ENCODE measurements at regions not wholly inside any gene's neighbourhood (a gene's known extent, or its start where the extent isn't known, plus 50 kb on each side); places are given as distances from the start of the nearest gene placed in this dataset.

- no peak overlapping the region for H3K4me3 ChIP-seq (ENCODE audit: extremely low read depth, insufficient read depth, low read length, poor library complexity, severe bottlenecking)
- H3K36me3 ChIP-seq (ENCODE audit: control insufficient read depth, insufficient read depth, low read length): no peaks in the 10 kb centered on the region
- WGBS, 2 experiments (ENCODE audit: insufficient coverage in 2 of 2): 88 to 90% methylated on average over 1 to 2 of the region's 2 CpGs
- peaks cover 4% of the 10 kb centered on the region for H3K9me3 ChIP-seq (ENCODE audit: control insufficient read depth, low read length)
- no peaks in the 10 kb centered on the region for H3K4me1 ChIP-seq (ENCODE audit: control insufficient read depth, insufficient read depth, low read length, poor library complexity, severe bottlenecking)
- H3K27ac ChIP-seq (ENCODE audit: low read depth, low read length, severe bottlenecking): no peak overlapping the region
Observed at GRCh38 chr16:86974120-86974519, 343.1 kb downstream of the C16orf95 start.

- Histone ChIP-seq H3K9me3 (ENCODE audit: control insufficient read depth, low read length) (no peaks in the 10 kb centered on the region), H3K36me3 (ENCODE audit: control insufficient read depth, insufficient read depth, low read length) (no peaks in the 10 kb centered on the region), H3K4me3 (ENCODE audit: extremely low read depth, insufficient read depth, low read length, poor library complexity, severe bottlenecking) (no peak overlapping the region), H3K4me1 (ENCODE audit: control insufficient read depth, insufficient read depth, low read length, poor library complexity, severe bottlenecking) (no peaks in the 10 kb centered on the region), H3K27ac (ENCODE audit: low read depth, low read length, severe bottlenecking) (no peak overlapping the region)
- WGBS, 2 experiments (ENCODE audit: insufficient coverage in 2 of 2): no CpG with 5 or more reads among the region's 2 CpGs
Observed at GRCh38 chr16:86975445-86975844, 341.7 kb downstream of the C16orf95 start.

- no peaks in the 10 kb centered on the region for H3K4me1 ChIP-seq (ENCODE audit: control insufficient read depth, insufficient read depth, low read length, poor library complexity, severe bottlenecking)
- 91% methylated on average over 12 to 13 of the region's 17 CpGs for WGBS, 2 experiments (ENCODE audit: insufficient coverage in 2 of 2)
- no peaks in the 10 kb centered on the region for H3K36me3 ChIP-seq (ENCODE audit: control insufficient read depth, insufficient read depth, low read length)
- H3K4me3 ChIP-seq (ENCODE audit: extremely low read depth, insufficient read depth, low read length, poor library complexity, severe bottlenecking): no peak overlapping the region
- no peaks in the 10 kb centered on the region for H3K9me3 ChIP-seq (ENCODE audit: control insufficient read depth, low read length)
- H3K27ac ChIP-seq (ENCODE audit: low read depth, low read length, severe bottlenecking): no peak overlapping the region
Observed at GRCh38 chr16:86977076-86977676, 340.0 kb downstream of the C16orf95 start.

GRCh38 chr16:86978445-86979030, 338.7 kb downstream of the C16orf95 start:
- Histone ChIP-seq H3K27ac (ENCODE audit: low read depth, low read length, severe bottlenecking) (no peak overlapping the region), H3K4me1 (ENCODE audit: control insufficient read depth, insufficient read depth, low read length, poor library complexity, severe bottlenecking) (no peaks in the 10 kb centered on the region), H3K9me3 (ENCODE audit: control insufficient read depth, low read length) (no peaks in the 10 kb centered on the region), H3K36me3 (ENCODE audit: control insufficient read depth, insufficient read depth, low read length) (no peaks in the 10 kb centered on the region), H3K4me3 (ENCODE audit: extremely low read depth, insufficient read depth, low read length, poor library complexity, severe bottlenecking) (no peak overlapping the region)
- 88 to 96% methylated on average over 11 to 12 of the region's 12 CpGs for WGBS, 2 experiments (ENCODE audit: insufficient coverage in 2 of 2)

- H3K36me3 ChIP-seq (ENCODE audit: control insufficient read depth, insufficient read depth, low read length): no peaks in the 10 kb centered on the region
- 98 to 100% methylated on average over 3 to 4 of the region's 6 CpGs for WGBS, 2 experiments (ENCODE audit: insufficient coverage in 2 of 2)
- no peaks in the 10 kb centered on the region for H3K4me1 ChIP-seq (ENCODE audit: control insufficient read depth, insufficient read depth, low read length, poor library complexity, severe bottlenecking)
- H3K27ac ChIP-seq (ENCODE audit: low read depth, low read length, severe bottlenecking): no peak overlapping the region
- no peak overlapping the region for H3K4me3 ChIP-seq (ENCODE audit: extremely low read depth, insufficient read depth, low read length, poor library complexity, severe bottlenecking)
- H3K9me3 ChIP-seq (ENCODE audit: control insufficient read depth, low read length): no peaks in the 10 kb centered on the region
Observed at GRCh38 chr16:86979061-86979460, 338.1 kb downstream of the C16orf95 start.

GRCh38 chr16:86979984-86980553, 337.1 kb downstream of the C16orf95 start:
- Histone ChIP-seq H3K4me1 (ENCODE audit: control insufficient read depth, insufficient read depth, low read length, poor library complexity, severe bottlenecking) (peaks cover 5% of the 10 kb centered on the region), H3K9me3 (ENCODE audit: control insufficient read depth, low read length) (no peaks in the 10 kb centered on the region), H3K36me3 (ENCODE audit: control insufficient read depth, insufficient read depth, low read length) (no peaks in the 10 kb centered on the region), H3K27ac (ENCODE audit: low read depth, low read length, severe bottlenecking) (no peak overlapping the region), H3K4me3 (ENCODE audit: extremely low read depth, insufficient read depth, low read length, poor library complexity, severe bottlenecking) (no peak overlapping the region)
- WGBS, 2 experiments (ENCODE audit: insufficient coverage in 2 of 2): 95 to 100% methylated on average over 1 of the region's 1 CpG

- WGBS, 2 experiments (ENCODE audit: insufficient coverage in 2 of 2): 84 to 94% methylated on average over 5 to 6 of the region's 6 CpGs
- Histone ChIP-seq H3K4me1 (ENCODE audit: control insufficient read depth, insufficient read depth, low read length, poor library complexity, severe bottlenecking) (peaks cover 11% of the 10 kb centered on the region), H3K27ac (ENCODE audit: low read depth, low read length, severe bottlenecking) (no peak overlapping the region), H3K36me3 (ENCODE audit: control insufficient read depth, insufficient read depth, low read length) (no peaks in the 10 kb centered on the region), H3K4me3 (ENCODE audit: extremely low read depth, insufficient read depth, low read length, poor library complexity, severe bottlenecking) (no peak overlapping the region), H3K9me3 (ENCODE audit: control insufficient read depth, low read length) (no peaks in the 10 kb centered on the region)
Observed at GRCh38 chr16:86980644-86981043, 336.5 kb downstream of the C16orf95 start.

GRCh38 chr16:86982347-86982596, 334.9 kb downstream of the C16orf95 start:
- H3K36me3 ChIP-seq (ENCODE audit: control insufficient read depth, insufficient read depth, low read length): no peaks in the 10 kb centered on the region
- WGBS, 2 experiments (ENCODE audit: insufficient coverage in 2 of 2): 50% methylated on average over 2 of the region's 3 CpGs
- no peaks in the 10 kb centered on the region for H3K9me3 ChIP-seq (ENCODE audit: control insufficient read depth, low read length)
- no peak overlapping the region for H3K4me3 ChIP-seq (ENCODE audit: extremely low read depth, insufficient read depth, low read length, poor library complexity, severe bottlenecking)
- H3K4me1 ChIP-seq (ENCODE audit: control insufficient read depth, insufficient read depth, low read length, poor library complexity, severe bottlenecking): peaks cover 14% of the 10 kb centered on the region
- H3K27ac ChIP-seq (ENCODE audit: low read depth, low read length, severe bottlenecking): no peak overlapping the region

GRCh38 chr16:86982912-86983311, 334.3 kb downstream of the C16orf95 start:
- Histone ChIP-seq H3K27ac (ENCODE audit: low read depth, low read length, severe bottlenecking) (no peak overlapping the region), H3K36me3 (ENCODE audit: control insufficient read depth, insufficient read depth, low read length) (no peaks in the 10 kb centered on the region), H3K9me3 (ENCODE audit: control insufficient read depth, low read length) (no peaks in the 10 kb centered on the region), H3K4me1 (ENCODE audit: control insufficient read depth, insufficient read depth, low read length, poor library complexity, severe bottlenecking) (peaks cover 14% of the 10 kb centered on the region), H3K4me3 (ENCODE audit: extremely low read depth, insufficient read depth, low read length, poor library complexity, severe bottlenecking) (no peak overlapping the region)
- WGBS, 2 experiments (ENCODE audit: insufficient coverage in 2 of 2): 94% methylated on average over 12 of the region's 12 CpGs

- no peak overlapping the region for H3K4me3 ChIP-seq (ENCODE audit: extremely low read depth, insufficient read depth, low read length, poor library complexity, severe bottlenecking)
Observed at GRCh38 chr16:86983621-86984020, 333.6 kb downstream of the C16orf95 start.

GRCh38 chr16:86984343-86984742, 332.8 kb downstream of the C16orf95 start:
- Histone ChIP-seq H3K4me3 (ENCODE audit: extremely low read depth, insufficient read depth, low read length, poor library complexity, severe bottlenecking) (no peak overlapping the region), H3K9me3 (ENCODE audit: control insufficient read depth, low read length) (no peaks in the 10 kb centered on the region), H3K4me1 (ENCODE audit: control insufficient read depth, insufficient read depth, low read length, poor library complexity, severe bottlenecking) (peaks cover 20% of the 10 kb centered on the region), H3K27ac (ENCODE audit: low read depth, low read length, severe bottlenecking) (peak overlapping the region; percentile 49), H3K36me3 (ENCODE audit: control insufficient read depth, insufficient read depth, low read length) (no peaks in the 10 kb centered on the region)
- 94 to 95% methylated on average over 9 to 10 of the region's 10 CpGs for WGBS, 2 experiments (ENCODE audit: insufficient coverage in 2 of 2)

More at GRCh38 chr16:86983621-86984020, 333.6 kb downstream of the C16orf95 start:
- Histone ChIP-seq H3K4me1 (ENCODE audit: control insufficient read depth, insufficient read depth, low read length, poor library complexity, severe bottlenecking) (peaks cover 14% of the 10 kb centered on the region), H3K36me3 (ENCODE audit: control insufficient read depth, insufficient read depth, low read length) (no peaks in the 10 kb centered on the region), H3K27ac (ENCODE audit: low read depth, low read length, severe bottlenecking) (no peak overlapping the region), H3K9me3 (ENCODE audit: control insufficient read depth, low read length) (no peaks in the 10 kb centered on the region)
